WTC11 (cell line): ENCODE measurements at regions not wholly inside any gene's neighbourhood (a gene's known extent, or its start where the extent isn't known, plus 50 kb on each side); places are given as distances from the start of the nearest gene placed in this dataset.

Experiments
- ATAC-seq: fragments of 200-7000 bp; cut with Tn5 transposase; 2 replicates; pipeline ENCODE4 v1.10.0; 2021; ENCODE audit warnings: mild to moderate bottlenecking, moderate library complexity
- CTCF ChIA-PET: fragments of 300-600 bp; sonication (Branson Sonifier 250); formaldehyde crosslinking; loops from one replicate; lab custom pipeline; 2021; ENCODE audit warnings: antibody characterized with exemption; lab: Charles Lee
- POLR2A ChIA-PET: fragments of 350-600 bp; sonication (Branson Sonifier 250); formaldehyde crosslinking; loops from one replicate; lab custom pipeline; 2021; ENCODE audit warnings: antibody characterized with exemption; lab: Charles Lee
- DNase-seq: peaks from one replicate; pipeline ENCODE4 v3.0.0; 2021; ENCODE audit warnings: low spot score
- H3K27ac Mint-ChIP-seq: 2 replicates; pipeline ENCODE4 v1.8.0; 2021; ENCODE audit warnings: mixed read lengths
- H3K27me3 Mint-ChIP-seq: 2 replicates; pipeline ENCODE4 v1.8.0; 2021; ENCODE audit warnings: low read depth, mild to moderate bottlenecking, moderate library complexity, mixed read lengths
- H3K36me3 Mint-ChIP-seq: 2 replicates; pipeline ENCODE4 v1.8.0; 2021; ENCODE audit warnings: mixed read lengths
- H3K4me1 Mint-ChIP-seq: 2 replicates; pipeline ENCODE4 v1.8.0; 2022; ENCODE audit warnings: mixed read lengths
- H3K4me3 Mint-ChIP-seq: 2 replicates; pipeline ENCODE4 v1.8.0; 2021; ENCODE audit warnings: mild to moderate bottlenecking, moderate library complexity, mixed read lengths
- H3K9me3 Mint-ChIP-seq: 2 replicates; pipeline ENCODE4 v1.8.0; 2021; ENCODE audit warnings: mixed read lengths
- CREB1 ChIP-seq: sonication (generic); formaldehyde crosslinking; IDR thresholded peaks from 2 replicates; pipeline ENCODE4 v1.8.0; 2023; ENCODE audit warnings: mild to moderate bottlenecking, missing genetic modification reagents
- ESRRA ChIP-seq: sonication (generic); formaldehyde crosslinking; IDR thresholded peaks from 2 replicates; pipeline ENCODE4 v1.8.1; 2022; ENCODE audit warnings: mild to moderate bottlenecking, missing genetic modification reagents, borderline replicate concordance
- ETV6 ChIP-seq: sonication (generic); formaldehyde crosslinking; IDR thresholded peaks from 2 replicates; pipeline ENCODE4 v1.8.1; 2022; ENCODE audit warnings: mild to moderate bottlenecking, missing genetic modification reagents
- FOXK1 ChIP-seq: sonication (generic); formaldehyde crosslinking; IDR thresholded peaks from 2 replicates; pipeline ENCODE4 v1.8.0; 2022; ENCODE audit warnings: mild to moderate bottlenecking, moderate library complexity, missing genetic modification reagents
- FOXP1 ChIP-seq: sonication (generic); formaldehyde crosslinking; IDR thresholded peaks from 2 replicates; pipeline ENCODE4 v1.8.0; 2022; ENCODE audit warnings: missing genetic modification reagents, mild to moderate bottlenecking, moderate library complexity, borderline replicate concordance
- GTF2I ChIP-seq: fragments of 250-450 bp; sonication (Bioruptor Pico); conservative IDR thresholded peaks from 2 replicates; pipeline ENCODE4 v1.4.0; 2021; ENCODE audit warnings: mild to moderate bottlenecking
- IRF2 ChIP-seq: sonication (generic); formaldehyde crosslinking; IDR thresholded peaks from 2 replicates; pipeline ENCODE4 v1.8.0; 2022; ENCODE audit warnings: low read depth, missing genetic modification reagents, borderline replicate concordance
- MXD4 ChIP-seq: fragments of 250-450 bp; sonication (Bioruptor Pico); IDR thresholded peaks from 2 replicates; pipeline ENCODE4 v1.8.0; 2021; ENCODE audit warnings: mild to moderate bottlenecking, moderate library complexity, borderline replicate concordance
- MYBL2 ChIP-seq: sonication (generic); formaldehyde crosslinking; IDR thresholded peaks from 2 replicates; pipeline ENCODE4 v1.8.1; 2023; ENCODE audit warnings: mild to moderate bottlenecking, moderate library complexity, missing genetic modification reagents
- OVOL2 ChIP-seq: fragments of 250-450 bp; sonication (Bioruptor Pico); IDR thresholded peaks from 2 replicates; pipeline ENCODE4 v1.9.0; 2021; ENCODE audit warnings: mild to moderate bottlenecking, borderline replicate concordance
- RELA ChIP-seq: sonication (generic); formaldehyde crosslinking; IDR thresholded peaks from 2 replicates; pipeline ENCODE4 v1.8.1; 2022; ENCODE audit warnings: missing genetic modification reagents, mild to moderate bottlenecking, borderline replicate concordance
- RORB ChIP-seq: fragments of 250-450 bp; sonication (Bioruptor Pico); IDR thresholded peaks from 2 replicates; pipeline ENCODE4 v1.9.0; 2021; ENCODE audit warnings: mild to moderate bottlenecking
- SMAD3 ChIP-seq: sonication (generic); formaldehyde crosslinking; IDR thresholded peaks from 2 replicates; pipeline ENCODE4 v1.8.0; 2022; ENCODE audit warnings: missing genetic modification reagents, mild to moderate bottlenecking, borderline replicate concordance
- ZNF121 ChIP-seq: sonication (generic); formaldehyde crosslinking; IDR thresholded peaks from 2 replicates; pipeline ENCODE4 v1.8.0; 2023; ENCODE audit warnings: missing genetic modification reagents
- ZNF219 ChIP-seq: sonication (generic); formaldehyde crosslinking; IDR thresholded peaks from 2 replicates; pipeline ENCODE4 v1.8.0; 2023; ENCODE audit warnings: missing genetic modification reagents, mild to moderate bottlenecking, borderline replicate concordance
- ZNF232 ChIP-seq: sonication (generic); formaldehyde crosslinking; IDR thresholded peaks from 2 replicates; pipeline ENCODE4 v1.8.0; 2022; ENCODE audit warnings: mild to moderate bottlenecking, missing genetic modification reagents
- ZNF317 ChIP-seq: sonication (generic); formaldehyde crosslinking; IDR thresholded peaks from 2 replicates; pipeline ENCODE4 v1.8.1; 2023; ENCODE audit warnings: low read depth, mild to moderate bottlenecking, moderate library complexity, missing genetic modification reagents, borderline replicate concordance
- TF ChIP-seq, protein P1 (sequence below): sonication (generic); formaldehyde crosslinking; IDR thresholded peaks from 2 replicates; pipeline ENCODE4 v1.8.1; 2022; ENCODE audit warnings: mild to moderate bottlenecking, missing genetic modification reagents, moderate library complexity, borderline replicate concordance
- TF ChIP-seq, protein P2 (sequence below): fragments of 250-450 bp; sonication (Bioruptor Pico); conservative IDR thresholded peaks from 2 replicates; pipeline ENCODE4 v1.9.0; 2021; ENCODE audit warnings: mild to moderate bottlenecking
- TF ChIP-seq, protein P3 (sequence below): sonication (generic); formaldehyde crosslinking; IDR thresholded peaks from 2 replicates; pipeline ENCODE4 v1.8.1; 2022; ENCODE audit warnings: missing genetic modification reagents, borderline replicate concordance
- TF ChIP-seq, protein P4 (sequence below): sonication (generic); formaldehyde crosslinking; IDR thresholded peaks from 2 replicates; pipeline ENCODE4 v1.8.1; 2023; ENCODE audit warnings: mild to moderate bottlenecking, missing genetic modification reagents, moderate library complexity
- TF ChIP-seq, protein P5 (sequence below): sonication (generic); formaldehyde crosslinking; IDR thresholded peaks from 2 replicates; pipeline ENCODE4 v1.8.1; 2023; ENCODE audit warnings: mild to moderate bottlenecking, moderate library complexity, missing genetic modification reagents
- TF ChIP-seq, protein P6 (sequence below): fragments of 200-600 bp; IDR thresholded peaks from 2 replicates; pipeline ENCODE4 v1.8.0; 2022; ENCODE audit warnings: antibody characterized with exemption

DNA sequence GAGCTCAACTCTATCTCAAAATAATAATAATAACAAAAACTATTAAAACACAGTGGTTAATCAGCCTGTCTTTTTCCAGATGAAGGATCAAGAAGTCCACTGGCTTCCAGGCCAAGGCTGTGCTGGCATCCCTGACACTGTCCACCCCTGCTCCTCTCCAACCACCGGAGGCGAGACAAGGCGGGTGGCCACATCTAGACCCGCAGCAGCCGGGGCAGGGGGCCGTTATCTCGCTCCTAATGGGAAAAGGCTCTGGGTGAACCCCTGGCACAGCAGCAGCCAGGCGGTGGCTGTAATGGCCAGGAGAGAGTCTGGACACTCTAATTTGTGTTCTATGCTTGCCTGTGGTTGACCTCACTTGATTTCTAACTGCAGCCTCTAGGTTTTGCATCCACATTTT is 158.0 kb upstream of the SOX1 start:
- DNase-seq (peak; percentile 5), ATAC-seq (no peak)
- no peak overlapping the region for H3K27ac Mint-ChIP-seq
- peaks cover 6% of the 10 kb centered on the region; the same call in 1 of the 2 replicates for H3K4me1 Mint-ChIP-seq
- POLR2A ChIA-PET = no interaction called here
- CTCF ChIA-PET = no interaction called here
- H3K36me3 Mint-ChIP-seq = no peaks in the 10 kb centered on the region
- H3K4me3 Mint-ChIP-seq = no peak overlapping the region
- H3K27me3 Mint-ChIP-seq = peaks cover 4% of the 10 kb centered on the region
- peaks cover 3% of the 10 kb centered on the region; the same call in 1 of the 2 replicates for H3K9me3 Mint-ChIP-seq
- no peak for TF ChIP-seq GTF2I
- no peak for TF ChIP-seq ZNF317 (CRISPR knock-in tag)
- no peak for TF ChIP-seq RELA (CRISPR knock-in tag)
- TF ChIP-seq ZNF121 (CRISPR knock-in tag) = no peak
- no peak for TF ChIP-seq FOXK1 (CRISPR knock-in tag)
- no peak for TF ChIP-seq ETV6 (CRISPR knock-in tag)
- TF ChIP-seq CREB1 = no peak
- TF ChIP-seq FOXP1 (CRISPR knock-in tag) = no peak
- no peak for TF ChIP-seq SMAD3 (CRISPR knock-in tag)
- no peak for TF ChIP-seq ZNF219 (CRISPR knock-in tag)
- TF ChIP-seq ZNF232 = no peak
- no peak for TF ChIP-seq IRF2 (CRISPR knock-in tag)
- no peak for TF ChIP-seq MYBL2
- TF ChIP-seq MXD4 = no peak
- TF ChIP-seq OVOL2 (CRISPR knock-in tag) = no peak
- TF ChIP-seq, protein P1, sequence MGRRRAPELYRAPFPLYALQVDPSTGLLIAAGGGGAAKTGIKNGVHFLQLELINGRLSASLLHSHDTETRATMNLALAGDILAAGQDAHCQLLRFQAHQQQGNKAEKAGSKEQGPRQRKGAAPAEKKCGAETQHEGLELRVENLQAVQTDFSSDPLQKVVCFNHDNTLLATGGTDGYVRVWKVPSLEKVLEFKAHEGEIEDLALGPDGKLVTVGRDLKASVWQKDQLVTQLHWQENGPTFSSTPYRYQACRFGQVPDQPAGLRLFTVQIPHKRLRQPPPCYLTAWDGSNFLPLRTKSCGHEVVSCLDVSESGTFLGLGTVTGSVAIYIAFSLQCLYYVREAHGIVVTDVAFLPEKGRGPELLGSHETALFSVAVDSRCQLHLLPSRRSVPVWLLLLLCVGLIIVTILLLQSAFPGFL = no peak
- TF ChIP-seq, protein P2, sequence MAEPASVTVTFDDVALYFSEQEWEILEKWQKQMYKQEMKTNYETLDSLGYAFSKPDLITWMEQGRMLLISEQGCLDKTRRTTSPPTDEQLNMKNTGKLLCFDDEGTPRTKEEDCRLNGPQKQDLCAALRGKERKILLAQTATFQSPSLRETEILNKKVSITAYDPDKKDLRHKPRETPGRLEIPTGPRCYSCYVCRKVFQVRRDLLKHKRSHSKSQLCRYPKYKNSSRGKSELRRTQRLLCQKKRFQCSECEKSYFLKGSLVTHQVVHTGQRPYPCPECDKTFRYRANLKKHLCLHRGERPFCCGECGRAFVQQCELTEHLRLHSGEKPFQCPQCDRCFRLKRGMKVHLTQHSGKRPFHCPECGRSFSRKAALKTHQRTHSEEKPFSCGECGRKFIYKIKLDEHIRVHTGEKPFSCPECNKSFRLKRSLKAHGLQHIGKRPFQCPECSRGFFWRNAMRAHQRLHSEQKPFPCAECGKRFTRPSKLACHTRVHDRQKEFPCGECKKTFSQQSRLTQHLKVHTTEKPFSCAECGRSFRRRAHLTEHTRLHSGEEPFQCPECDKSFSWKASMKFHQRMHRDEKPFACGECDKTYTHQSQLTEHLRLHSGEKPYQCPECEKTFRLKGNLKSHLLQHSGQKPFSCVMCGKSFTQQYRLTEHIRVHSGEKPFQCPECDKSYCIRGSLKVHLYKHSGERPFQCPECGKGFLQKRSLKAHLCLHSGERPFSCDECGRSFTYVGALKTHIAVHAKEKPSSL (CRISPR knock-in tag) = no peak

DNA sequence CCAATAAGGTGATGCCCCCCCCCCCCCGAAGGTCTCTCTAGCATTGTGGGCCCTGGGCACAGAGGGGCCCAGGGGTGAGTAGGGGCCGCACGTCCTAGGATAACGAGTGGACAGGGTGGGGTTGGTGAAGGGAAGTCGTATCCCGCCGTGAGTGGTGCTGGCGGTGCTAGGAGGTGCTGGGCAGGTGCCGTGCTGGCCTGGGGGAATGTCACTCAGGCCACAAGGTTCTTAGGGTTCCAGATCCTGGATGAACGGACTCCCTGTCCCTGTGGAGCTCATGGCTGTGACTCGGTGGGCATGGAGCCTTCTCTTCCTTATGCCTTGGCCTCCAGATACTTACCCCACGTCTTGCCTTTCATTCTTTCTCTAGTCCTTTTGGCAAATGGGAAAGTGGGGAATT is 157.4 kb upstream of the SOX1 start:
- POLR2A ChIA-PET = no interaction called here
- CTCF ChIA-PET = no interaction called here
- Mint-ChIP-seq H3K4me1 (peaks cover 6% of the 10 kb centered on the region; the same call in 1 of the 2 replicates), H3K36me3 (no peaks in the 10 kb centered on the region), H3K27ac (no peak overlapping the region), H3K9me3 (peaks cover 3% of the 10 kb centered on the region; the same call in 1 of the 2 replicates), H3K4me3 (no peak overlapping the region), H3K27me3 (peaks cover 4% of the 10 kb centered on the region)
- DNase-seq (no peak), ATAC-seq (no peak)
- TF ChIP-seq, protein P3, sequence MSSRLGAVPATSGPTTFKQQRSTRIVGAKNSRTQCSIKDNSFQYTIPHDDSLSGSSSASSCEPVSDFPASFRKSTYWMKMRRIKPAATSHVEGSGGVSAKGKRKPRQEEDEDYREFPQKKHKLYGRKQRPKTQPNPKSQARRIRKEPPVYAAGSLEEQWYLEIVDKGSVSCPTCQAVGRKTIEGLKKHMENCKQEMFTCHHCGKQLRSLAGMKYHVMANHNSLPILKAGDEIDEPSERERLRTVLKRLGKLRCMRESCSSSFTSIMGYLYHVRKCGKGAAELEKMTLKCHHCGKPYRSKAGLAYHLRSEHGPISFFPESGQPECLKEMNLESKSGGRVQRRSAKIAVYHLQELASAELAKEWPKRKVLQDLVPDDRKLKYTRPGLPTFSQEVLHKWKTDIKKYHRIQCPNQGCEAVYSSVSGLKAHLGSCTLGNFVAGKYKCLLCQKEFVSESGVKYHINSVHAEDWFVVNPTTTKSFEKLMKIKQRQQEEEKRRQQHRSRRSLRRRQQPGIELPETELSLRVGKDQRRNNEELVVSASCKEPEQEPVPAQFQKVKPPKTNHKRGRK (CRISPR knock-in tag) = no peak
- TF ChIP-seq, protein P4, sequence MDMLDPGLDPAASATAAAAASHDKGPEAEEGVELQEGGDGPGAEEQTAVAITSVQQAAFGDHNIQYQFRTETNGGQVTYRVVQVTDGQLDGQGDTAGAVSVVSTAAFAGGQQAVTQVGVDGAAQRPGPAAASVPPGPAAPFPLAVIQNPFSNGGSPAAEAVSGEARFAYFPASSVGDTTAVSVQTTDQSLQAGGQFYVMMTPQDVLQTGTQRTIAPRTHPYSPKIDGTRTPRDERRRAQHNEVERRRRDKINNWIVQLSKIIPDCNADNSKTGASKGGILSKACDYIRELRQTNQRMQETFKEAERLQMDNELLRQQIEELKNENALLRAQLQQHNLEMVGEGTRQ (CRISPR knock-in tag) = no peak
- TF ChIP-seq, protein P5, sequence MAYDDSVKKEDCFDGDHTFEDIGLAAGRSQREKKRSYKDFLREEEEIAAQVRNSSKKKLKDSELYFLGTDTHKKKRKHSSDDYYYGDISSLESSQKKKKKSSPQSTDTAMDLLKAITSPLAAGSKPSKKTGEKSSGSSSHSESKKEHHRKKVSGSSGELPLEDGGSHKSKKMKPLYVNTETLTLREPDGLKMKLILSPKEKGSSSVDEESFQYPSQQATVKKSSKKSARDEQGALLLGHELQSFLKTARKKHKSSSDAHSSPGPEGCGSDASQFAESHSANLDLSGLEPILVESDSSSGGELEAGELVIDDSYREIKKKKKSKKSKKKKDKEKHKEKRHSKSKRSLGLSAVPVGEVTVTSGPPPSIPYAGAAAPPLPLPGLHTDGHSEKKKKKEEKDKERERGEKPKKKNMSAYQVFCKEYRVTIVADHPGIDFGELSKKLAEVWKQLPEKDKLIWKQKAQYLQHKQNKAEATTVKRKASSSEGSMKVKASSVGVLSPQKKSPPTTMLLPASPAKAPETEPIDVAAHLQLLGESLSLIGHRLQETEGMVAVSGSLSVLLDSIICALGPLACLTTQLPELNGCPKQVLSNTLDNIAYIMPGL (CRISPR knock-in tag) = no peak
- TF ChIP-seq FOXK1 (CRISPR knock-in tag) (no peak), ETV6 (CRISPR knock-in tag) (no peak), ESRRA (CRISPR knock-in tag) (no peak), RORB (CRISPR knock-in tag) (no peak)
- TF ChIP-seq, protein P6, sequence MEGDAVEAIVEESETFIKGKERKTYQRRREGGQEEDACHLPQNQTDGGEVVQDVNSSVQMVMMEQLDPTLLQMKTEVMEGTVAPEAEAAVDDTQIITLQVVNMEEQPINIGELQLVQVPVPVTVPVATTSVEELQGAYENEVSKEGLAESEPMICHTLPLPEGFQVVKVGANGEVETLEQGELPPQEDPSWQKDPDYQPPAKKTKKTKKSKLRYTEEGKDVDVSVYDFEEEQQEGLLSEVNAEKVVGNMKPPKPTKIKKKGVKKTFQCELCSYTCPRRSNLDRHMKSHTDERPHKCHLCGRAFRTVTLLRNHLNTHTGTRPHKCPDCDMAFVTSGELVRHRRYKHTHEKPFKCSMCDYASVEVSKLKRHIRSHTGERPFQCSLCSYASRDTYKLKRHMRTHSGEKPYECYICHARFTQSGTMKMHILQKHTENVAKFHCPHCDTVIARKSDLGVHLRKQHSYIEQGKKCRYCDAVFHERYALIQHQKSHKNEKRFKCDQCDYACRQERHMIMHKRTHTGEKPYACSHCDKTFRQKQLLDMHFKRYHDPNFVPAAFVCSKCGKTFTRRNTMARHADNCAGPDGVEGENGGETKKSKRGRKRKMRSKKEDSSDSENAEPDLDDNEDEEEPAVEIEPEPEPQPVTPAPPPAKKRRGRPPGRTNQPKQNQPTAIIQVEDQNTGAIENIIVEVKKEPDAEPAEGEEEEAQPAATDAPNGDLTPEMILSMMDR = no peak
